GM12864 (cell line): ENCODE measurements at regions not wholly inside any gene's neighbourhood (a gene's known extent, or its start where the extent isn't known, plus 50 kb on each side); places are given as distances from the start of the nearest gene placed in this dataset.

Experiments
- DNase-seq: peaks from one replicate; pipeline ENCODE4 v3.0.0-alpha.2; 2011; ENCODE audit warnings: low read depth
- H3K4me3 ChIP-seq: 2 replicates; pipeline ENCODE4 v1.5.1; 2011; ENCODE audit warnings: mild to moderate bottlenecking, low read depth, low read length, control low read depth
- CTCF ChIP-seq: IDR thresholded peaks from 2 replicates; pipeline ENCODE4 v1.5.1; 2011; ENCODE audit warnings: low read depth, mild to moderate bottlenecking, moderate library complexity, low read length, control low read depth, inconsistent platforms; ENCODE audit errors: missing control alignments

- no peak for TF ChIP-seq CTCF
- no peak for DNase-seq
- no peak overlapping the region for H3K4me3 ChIP-seq
These were observed 99.3 kb upstream of the SORCS3 start for GRCh38 chr10:104541820-104542219.

- no peak for DNase-seq
These were observed 94.8 kb upstream of the SORCS3 start for GRCh38 chr10:104546336-104546735.

GRCh38 chr10:104546756-104547155, 94.3 kb upstream of the SORCS3 start:
- DNase-seq: no peak
- no peak for TF ChIP-seq CTCF
- no peak overlapping the region for H3K4me3 ChIP-seq

More at GRCh38 chr10:104546336-104546735, 94.8 kb upstream of the SORCS3 start:
- no peak overlapping the region for H3K4me3 ChIP-seq
- no peak for TF ChIP-seq CTCF

GRCh38 chr10:104548090-104548489, 93.0 kb upstream of the SORCS3 start:
- no peak for DNase-seq
- no peak overlapping the region for H3K4me3 ChIP-seq
- TF ChIP-seq CTCF: no peak

GRCh38 chr10:104556831-104557230, 84.3 kb upstream of the SORCS3 start:
- TF ChIP-seq CTCF: no peak
- no peak overlapping the region for H3K4me3 ChIP-seq
- no peak for DNase-seq

GRCh38 chr10:104557966-104558365, 83.1 kb upstream of the SORCS3 start:
- H3K4me3 ChIP-seq: no peak overlapping the region
- no peak for DNase-seq
- no peak for TF ChIP-seq CTCF

GRCh38 chr10:104559935-104560334, 81.2 kb upstream of the SORCS3 start:
- no peak for DNase-seq
- no peak for TF ChIP-seq CTCF

More at GRCh38 chr10:104559935-104560334, 81.2 kb upstream of the SORCS3 start:
- no peak overlapping the region for H3K4me3 ChIP-seq
